H7 (cell line): ENCODE measurements at regions not wholly inside any gene's neighbourhood (a gene's known extent, or its start where the extent isn't known, plus 50 kb on each side); places are given as distances from the start of the nearest gene placed in this dataset.

Source experiments
- DNase-seq: peaks from one replicate; pipeline ENCODE4 v3.0.0; 2012
- H3K27me3 ChIP-seq: 2 replicates; pipeline ENCODE4 v1.6.0; 2011; ENCODE audit warnings: mild to moderate bottlenecking, low read length; ENCODE audit not compliant: control insufficient read depth, insufficient read depth
- H3K36me3 ChIP-seq: replicated peaks from 2 replicates; pipeline ENCODE4 v1.5.1; 2011; ENCODE audit warnings: low read length; ENCODE audit not compliant: control insufficient read depth, insufficient read depth
- H3K4me3 ChIP-seq: 2 replicates; pipeline ENCODE4 v1.5.1; 2011; ENCODE audit warnings: low read depth, mild to moderate bottlenecking, control low read depth, low read length, moderate library complexity; ENCODE audit not compliant: insufficient read depth

GRCh38 chr1:83087851-83088250 is 911.1 kb downstream of the TTLL7 start:
- DNase-seq, result no peak

DNA sequence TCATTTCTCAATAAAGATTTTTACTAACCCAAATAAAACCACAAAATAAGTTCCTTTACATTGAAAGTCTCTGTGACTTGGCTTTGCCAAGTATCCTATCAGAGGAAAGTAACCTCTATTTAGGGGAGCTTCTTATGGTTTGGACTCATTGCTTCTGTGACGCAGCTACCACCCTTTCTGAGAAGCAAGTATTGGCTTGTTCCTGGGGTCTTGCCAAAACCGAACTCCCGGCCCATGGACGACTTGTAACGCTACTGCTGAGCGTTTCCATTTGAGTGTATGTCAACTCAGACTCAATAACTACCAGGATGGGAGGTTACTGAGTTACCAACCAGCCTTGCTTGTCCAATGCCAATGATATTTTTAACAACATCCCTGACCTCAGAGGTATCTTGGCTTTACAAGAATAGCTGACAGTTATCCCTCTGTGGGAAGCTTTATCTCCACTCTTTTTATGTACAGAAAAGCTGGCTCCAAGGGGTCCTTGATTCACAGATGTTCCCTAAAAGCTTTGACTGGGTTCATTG is 911.9 kb downstream of the TTLL7 start:
- DNase-seq, result no peak
- no peaks in the 10 kb centered on the region for H3K27me3 ChIP-seq
- no peaks in the 10 kb centered on the region for H3K36me3 ChIP-seq
- no peak overlapping the region for H3K4me3 ChIP-seq

More at GRCh38 chr1:83087851-83088250, 911.1 kb downstream of the TTLL7 start:
- Histone ChIP-seq H3K4me3 (no peak overlapping the region), H3K27me3 (no peaks in the 10 kb centered on the region), H3K36me3 (no peaks in the 10 kb centered on the region)

DNA sequence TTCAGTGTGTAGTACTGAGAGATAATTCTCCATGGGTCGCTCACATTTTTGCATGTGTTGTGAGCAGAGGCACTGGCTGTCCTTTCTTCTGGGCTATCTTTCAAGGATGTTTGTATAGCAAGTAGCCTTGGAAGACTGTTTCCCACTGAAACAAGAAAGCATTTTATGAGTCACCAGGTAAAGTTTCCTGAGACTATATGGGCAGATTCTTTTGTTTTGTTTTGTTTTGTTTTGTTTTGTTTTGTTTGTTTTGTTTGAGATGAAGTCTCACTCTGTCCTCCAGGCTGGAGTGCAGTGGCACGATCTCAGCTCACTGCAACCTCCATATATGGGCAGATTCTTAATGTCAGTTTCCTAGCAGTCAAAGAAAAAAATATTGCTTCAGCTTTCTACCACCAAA is 912.6 kb downstream of the TTLL7 start:
- Histone ChIP-seq H3K27me3 (no peaks in the 10 kb centered on the region), H3K4me3 (no peak overlapping the region), H3K36me3 (no peaks in the 10 kb centered on the region)
- no peak for DNase-seq

DNA sequence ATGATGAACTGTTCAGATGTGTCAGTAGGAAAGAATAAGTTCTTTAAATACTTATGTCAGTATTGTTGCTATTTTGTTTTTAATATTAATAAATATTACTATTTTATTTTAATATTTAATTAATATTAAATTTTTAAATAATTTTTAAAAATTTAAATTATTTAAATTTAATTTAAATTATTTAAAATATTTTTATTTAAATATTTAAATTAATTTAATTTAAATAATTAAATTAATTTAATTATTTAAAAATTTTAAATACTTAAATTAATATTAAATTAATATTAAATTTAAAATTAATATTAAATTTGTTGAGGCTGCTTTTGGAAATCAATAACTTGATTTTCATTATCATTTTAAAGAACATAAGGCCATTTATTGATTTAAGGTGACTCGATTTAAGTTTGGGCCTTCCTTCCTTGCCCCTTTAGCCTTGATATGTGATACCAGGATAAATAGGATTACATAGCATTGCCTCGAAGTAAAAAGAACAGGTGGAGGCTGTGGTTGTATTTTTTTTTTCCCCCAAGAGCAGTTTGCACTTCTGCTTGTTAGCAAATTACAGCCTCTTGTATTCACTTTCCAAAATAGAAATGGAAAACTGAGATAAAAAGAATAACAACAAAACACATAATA is 915.2 kb downstream of the TTLL7 start:
- no peak for DNase-seq
- no peaks in the 10 kb centered on the region for H3K27me3 ChIP-seq
- H3K36me3 ChIP-seq, result no peaks in the 10 kb centered on the region
- H3K4me3 ChIP-seq, result no peak overlapping the region

DNA sequence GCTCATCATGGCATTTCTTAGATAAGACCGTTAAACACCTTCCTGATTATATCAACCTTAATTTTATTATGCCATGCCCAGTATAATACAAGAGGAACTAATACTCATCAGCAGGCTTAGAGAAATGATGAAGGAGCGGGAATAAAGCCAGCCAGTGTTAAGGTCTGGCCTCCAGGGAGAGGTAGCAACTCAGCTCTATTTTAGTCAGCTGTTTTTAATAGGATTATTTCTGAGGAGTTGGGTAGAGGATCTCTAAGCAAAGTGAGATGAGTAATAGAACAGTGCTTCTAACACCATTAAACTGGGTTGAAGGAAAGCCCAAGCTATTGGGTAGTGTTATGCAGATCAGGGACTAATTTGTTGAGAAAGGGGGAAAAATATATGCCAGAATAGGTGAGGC is 921.5 kb downstream of the TTLL7 start:
- no peak overlapping the region for H3K4me3 ChIP-seq
- DNase-seq, result no peak
- no peaks in the 10 kb centered on the region for H3K27me3 ChIP-seq
- H3K36me3 ChIP-seq, result no peaks in the 10 kb centered on the region

DNA sequence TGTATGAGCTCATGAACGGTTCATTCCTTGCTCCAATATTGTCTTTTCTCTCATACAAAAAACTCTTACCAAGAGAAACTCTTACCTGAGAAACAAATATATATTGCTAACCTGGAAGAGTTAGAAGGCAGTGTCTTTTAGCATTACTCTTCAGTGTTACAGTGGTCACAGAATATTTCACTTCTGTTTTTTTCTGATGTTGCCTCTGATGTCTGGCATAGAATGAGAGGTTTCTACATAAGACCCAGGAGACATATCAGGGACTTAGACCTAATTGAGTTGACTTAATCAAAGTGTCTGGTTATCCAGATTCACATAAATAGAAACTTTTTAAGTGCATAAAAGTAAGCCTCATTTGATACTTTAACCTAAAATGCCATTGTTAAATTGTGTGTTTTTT is 923.8 kb downstream of the TTLL7 start:
- Histone ChIP-seq H3K4me3 (no peak overlapping the region), H3K27me3 (no peaks in the 10 kb centered on the region), H3K36me3 (no peaks in the 10 kb centered on the region)
- no peak for DNase-seq

DNA sequence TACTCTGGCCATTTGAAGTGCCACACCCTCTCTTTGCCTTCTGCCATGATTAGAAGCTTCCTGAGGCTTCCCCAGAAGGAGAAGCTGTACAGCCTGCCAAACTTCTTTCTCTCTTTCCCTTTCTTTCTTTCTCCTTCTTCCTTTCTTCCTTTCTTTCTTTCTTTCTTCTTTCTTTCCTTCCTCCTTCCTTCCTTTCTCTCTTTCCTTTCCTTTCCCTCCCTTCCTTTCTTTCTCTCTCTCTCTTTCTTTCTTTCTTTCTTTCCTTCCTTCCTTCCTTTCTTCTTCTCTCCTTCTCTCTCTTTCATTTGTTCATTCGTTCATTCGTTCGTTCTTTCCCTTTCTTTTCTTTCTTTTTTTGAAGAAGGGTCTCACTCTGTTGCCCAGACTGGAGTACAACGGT is 931.0 kb downstream of the TTLL7 start:
- Histone ChIP-seq H3K4me3 (no peak overlapping the region), H3K36me3 (no peaks in the 10 kb centered on the region), H3K27me3 (no peaks in the 10 kb centered on the region)
- no peak for DNase-seq

- Histone ChIP-seq H3K27me3 (no peaks in the 10 kb centered on the region), H3K4me3 (no peak overlapping the region), H3K36me3 (no peaks in the 10 kb centered on the region)
- no peak for DNase-seq
Measured at GRCh38 chr1:83065952-83066727, 932.8 kb downstream of the TTLL7 start.

GRCh38 chr1:83064589-83065242 is 934.2 kb downstream of the TTLL7 start:
- DNase-seq, result no peak
- H3K36me3 ChIP-seq, result no peaks in the 10 kb centered on the region
- H3K4me3 ChIP-seq, result no peak overlapping the region
- no peaks in the 10 kb centered on the region for H3K27me3 ChIP-seq

DNA sequence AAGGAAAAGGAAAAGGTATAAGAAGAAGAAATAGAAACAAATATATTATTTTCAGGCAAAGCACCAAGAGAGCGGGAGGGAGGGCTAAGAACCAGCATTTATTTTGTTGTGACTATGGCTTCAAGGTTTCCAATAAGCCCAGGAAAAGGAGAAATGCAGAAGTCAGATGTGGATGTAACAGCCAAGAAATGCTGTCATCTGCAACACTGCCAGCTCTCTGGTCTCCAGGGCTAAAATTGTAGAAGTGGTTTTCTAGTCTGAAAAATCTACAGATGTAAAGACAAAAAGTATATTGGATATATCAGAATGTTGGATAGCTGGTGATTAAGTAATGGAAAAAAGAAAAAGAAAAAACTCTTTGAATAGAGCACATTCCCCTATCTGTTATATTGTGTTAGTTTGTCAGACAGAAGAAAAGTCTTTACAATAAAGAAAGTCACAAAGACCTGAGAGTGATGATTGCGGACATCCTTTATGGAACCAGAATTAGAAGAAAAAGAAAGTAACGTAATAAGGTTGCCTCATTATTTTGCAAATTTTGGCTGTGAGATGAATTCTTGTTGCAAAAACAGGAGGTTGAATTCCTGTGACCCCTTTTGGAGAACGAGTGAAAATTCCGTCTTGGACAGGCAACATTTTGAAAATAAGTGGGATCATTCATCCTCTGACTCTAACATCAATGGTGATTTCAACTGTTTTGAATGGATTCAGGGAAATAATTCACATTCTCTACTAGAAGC is 938.1 kb downstream of the TTLL7 start:
- H3K36me3 ChIP-seq, result no peaks in the 10 kb centered on the region
- H3K4me3 ChIP-seq, result no peak overlapping the region
- H3K27me3 ChIP-seq, result no peaks in the 10 kb centered on the region
- DNase-seq, result no peak

GRCh38 chr1:83060221-83060620 is 938.7 kb downstream of the TTLL7 start:
- no peak for DNase-seq

GRCh38 chr1:83058327-83058726 is 940.6 kb downstream of the TTLL7 start:
- Histone ChIP-seq H3K4me3 (no peak overlapping the region), H3K27me3 (no peaks in the 10 kb centered on the region), H3K36me3 (no peaks in the 10 kb centered on the region; the same call in 1 of the 2 replicates)
- DNase-seq, result no peak

More at GRCh38 chr1:83060221-83060620, 938.7 kb downstream of the TTLL7 start:
- no peaks in the 10 kb centered on the region for H3K36me3 ChIP-seq
- H3K27me3 ChIP-seq, result no peaks in the 10 kb centered on the region
- no peak overlapping the region for H3K4me3 ChIP-seq

DNA sequence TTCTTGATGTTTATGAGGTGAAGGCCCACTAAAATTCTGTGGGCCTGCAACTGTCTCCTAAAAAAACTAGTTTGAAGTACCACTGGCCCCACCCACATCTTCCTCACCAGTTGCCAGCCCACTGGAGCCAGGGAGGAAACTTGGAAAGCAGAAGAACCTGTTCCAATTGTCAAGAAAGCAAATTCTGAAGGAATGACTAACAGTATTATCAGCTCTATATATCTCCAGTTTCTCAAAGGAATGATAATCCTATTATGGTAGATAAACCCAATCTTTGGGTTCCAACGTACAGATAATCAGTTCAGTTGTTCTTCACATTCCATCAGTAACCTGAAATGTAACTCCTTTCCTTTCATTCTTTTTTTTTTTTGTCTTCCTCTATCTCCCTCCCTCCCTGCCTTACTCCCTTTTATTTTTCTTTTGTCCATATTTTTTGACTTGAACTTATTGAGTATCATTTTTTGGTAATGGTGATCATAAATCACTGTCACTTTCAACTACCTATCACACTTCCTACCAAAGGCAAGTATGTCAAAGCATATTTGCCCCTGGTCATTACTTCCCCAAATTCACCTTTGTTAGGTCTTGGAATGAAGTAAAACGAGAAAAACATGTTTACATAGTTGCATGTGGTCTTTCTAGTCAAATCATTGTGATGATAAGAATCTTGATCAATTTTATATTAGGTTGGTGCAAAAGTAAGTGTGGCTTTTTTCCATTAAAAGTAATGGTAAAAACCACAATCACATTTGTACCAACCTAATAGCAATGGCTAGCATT is 943.4 kb downstream of the TTLL7 start:
- H3K36me3 ChIP-seq, result no peaks in the 10 kb centered on the region; the same call in 1 of the 2 replicates
- no peaks in the 10 kb centered on the region for H3K27me3 ChIP-seq
- DNase-seq, result no peak
- no peak overlapping the region for H3K4me3 ChIP-seq

- DNase-seq, result no peak
- no peaks in the 10 kb centered on the region for H3K27me3 ChIP-seq
- H3K4me3 ChIP-seq, result no peak overlapping the region
Measured at GRCh38 chr1:83053446-83053845, 945.5 kb downstream of the TTLL7 start.

More at GRCh38 chr1:83053446-83053845, 945.5 kb downstream of the TTLL7 start:
- no peaks in the 10 kb centered on the region; the same call in 1 of the 2 replicates for H3K36me3 ChIP-seq
